Embryonic facial prominence (tissue), 1 donor: ENCODE measurements at regions not wholly inside any gene's neighbourhood (a gene's known extent, or its start where the extent isn't known, plus 50 kb on each side); places are given as distances from the start of the nearest gene placed in this dataset.

Experiments used
- DNase-seq: peaks from one replicate; pipeline ENCODE4 v3.0.0-alpha.2; 2016; ENCODE audit errors: extremely low spot score

DNA sequence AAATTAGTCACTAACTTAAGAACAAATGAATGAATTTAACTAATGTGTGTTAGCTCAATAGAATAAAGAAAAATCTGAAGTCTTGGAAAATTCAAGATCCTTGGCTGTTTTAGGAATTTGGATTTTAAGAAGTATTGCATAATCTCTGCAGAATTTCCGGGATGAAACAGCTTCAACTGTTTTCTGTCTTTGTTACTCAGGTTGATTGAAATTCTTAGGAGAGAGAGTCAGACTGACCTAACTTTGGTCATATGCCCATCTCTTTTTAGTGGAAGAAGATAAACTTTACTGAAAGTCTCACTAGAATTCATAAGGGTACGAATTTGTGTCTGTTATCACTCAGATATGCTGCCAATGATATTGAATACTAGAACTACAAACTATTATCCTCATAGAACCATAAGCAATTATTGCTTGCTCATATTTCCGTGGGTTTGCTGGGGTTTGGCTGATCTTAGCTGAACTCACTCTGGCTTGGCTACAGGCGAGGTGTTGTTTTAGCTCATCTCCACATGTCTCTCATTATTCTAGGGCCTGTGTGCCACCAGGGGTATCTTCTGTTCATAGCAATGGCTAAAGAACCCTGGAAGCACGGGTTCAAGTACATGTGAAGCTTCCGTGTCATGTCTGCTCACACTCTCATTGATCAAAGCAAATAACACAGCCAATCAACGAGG is 257.4 kb upstream of the NOVA1 start:
- no peak for DNase-seq

DNA sequence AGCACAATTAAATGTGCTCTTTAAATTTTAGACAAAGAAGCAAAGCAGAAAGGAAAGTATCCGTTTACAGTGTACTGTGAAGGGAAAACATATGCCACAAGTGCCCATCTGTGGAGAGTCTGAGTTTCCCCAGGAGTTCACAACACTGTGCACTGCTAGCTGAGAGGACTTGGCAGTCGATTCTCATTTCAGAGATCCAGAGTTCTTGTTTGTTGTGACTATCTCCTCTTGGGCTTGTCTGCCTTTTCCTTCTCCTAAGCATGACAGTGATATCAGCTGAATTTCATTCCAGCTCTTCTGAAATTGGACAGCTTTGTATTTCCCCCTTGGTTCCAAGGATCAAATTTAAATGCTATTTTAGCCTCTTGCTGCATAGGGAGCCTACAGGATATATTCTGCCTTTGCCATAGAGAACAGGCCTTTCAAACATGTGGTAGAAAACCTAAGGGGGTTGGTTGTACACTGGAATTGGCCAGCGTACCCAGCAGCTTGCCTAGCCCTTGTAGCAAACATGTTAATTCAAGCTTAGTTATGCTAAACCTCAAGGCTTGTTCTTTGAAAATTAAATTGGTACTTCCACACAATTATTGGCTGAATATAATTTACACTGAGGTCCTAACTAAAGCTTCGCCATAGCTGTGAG is 259.2 kb upstream of the NOVA1 start:
- DNase-seq, result no peak

DNA sequence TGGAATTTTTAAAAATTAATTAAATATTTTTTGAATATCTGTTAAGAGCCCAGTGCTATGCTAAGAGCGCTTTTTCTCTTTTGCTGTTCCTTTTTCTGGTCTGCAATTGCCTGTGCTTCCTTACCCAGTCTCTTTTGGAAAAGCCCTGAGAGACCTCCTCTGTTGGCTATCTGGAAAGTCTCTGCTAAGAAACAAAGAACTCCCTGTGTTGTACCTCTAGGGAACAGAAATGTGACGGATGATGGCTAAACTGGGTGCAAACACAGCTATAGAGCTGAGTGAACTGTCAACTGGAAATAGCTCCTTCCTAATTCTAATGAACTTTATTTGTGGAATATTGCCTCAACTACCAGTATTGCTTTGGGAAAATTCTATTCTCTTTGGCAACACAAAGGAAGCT is 261.6 kb upstream of the NOVA1 start:
- DNase-seq, result no peak

DNA sequence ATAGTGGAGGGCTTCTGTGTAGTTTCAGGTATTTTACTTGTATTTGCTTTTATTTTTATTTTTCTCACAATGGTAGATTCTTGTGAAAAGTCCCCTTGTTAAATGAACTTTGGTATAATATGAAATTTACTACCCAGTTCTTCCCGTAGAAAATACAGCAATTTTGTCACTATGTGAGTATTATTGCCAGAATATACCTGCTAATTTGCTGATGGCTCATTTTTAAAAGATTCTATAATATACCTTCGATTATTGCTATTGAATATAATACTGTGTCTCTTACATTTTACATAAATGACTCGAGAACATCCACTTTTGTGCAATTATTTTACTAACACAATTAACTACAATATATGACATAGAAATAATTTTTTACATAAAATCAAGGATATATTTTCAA is 262.3 kb upstream of the NOVA1 start:
- DNase-seq, result no peak

DNA sequence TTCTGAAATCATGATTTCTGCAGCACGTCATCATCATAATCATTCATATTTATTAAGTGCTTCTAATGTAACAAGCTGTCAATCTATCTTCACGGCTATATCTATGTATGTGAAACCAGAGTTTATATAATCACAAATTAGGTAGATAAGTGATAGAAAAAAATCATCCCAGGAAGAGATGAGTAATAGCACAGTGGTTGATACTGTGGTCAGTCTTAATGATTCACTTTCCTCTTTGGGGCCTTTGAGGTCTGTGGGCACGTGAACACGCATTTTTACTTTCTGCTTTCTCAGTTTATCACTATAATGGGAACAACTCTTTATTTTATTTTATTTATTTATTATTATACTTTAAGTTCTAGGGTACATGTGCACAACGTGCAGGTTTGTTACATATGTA is 265.9 kb upstream of the NOVA1 start:
- DNase-seq, result no peak

DNA sequence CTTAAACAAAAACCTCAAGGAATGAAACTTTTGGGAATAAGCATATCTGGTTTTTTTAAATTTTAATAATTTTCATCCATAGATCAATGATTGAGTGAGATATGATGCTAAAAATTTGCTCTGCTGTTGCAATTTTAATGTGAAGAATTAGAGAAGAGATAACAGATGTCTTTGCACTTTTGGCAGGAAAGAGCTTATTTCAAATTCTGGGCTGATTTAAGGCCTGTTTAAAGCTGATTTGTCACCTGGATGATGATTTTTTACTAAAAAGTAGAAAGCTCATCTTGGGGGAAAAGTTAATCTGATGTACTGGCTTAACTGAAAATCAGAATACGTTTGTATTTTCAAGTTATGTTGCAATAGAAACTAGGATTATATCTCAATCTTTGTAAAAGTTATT is 268.9 kb upstream of the NOVA1 start:
- DNase-seq, result no peak

DNA sequence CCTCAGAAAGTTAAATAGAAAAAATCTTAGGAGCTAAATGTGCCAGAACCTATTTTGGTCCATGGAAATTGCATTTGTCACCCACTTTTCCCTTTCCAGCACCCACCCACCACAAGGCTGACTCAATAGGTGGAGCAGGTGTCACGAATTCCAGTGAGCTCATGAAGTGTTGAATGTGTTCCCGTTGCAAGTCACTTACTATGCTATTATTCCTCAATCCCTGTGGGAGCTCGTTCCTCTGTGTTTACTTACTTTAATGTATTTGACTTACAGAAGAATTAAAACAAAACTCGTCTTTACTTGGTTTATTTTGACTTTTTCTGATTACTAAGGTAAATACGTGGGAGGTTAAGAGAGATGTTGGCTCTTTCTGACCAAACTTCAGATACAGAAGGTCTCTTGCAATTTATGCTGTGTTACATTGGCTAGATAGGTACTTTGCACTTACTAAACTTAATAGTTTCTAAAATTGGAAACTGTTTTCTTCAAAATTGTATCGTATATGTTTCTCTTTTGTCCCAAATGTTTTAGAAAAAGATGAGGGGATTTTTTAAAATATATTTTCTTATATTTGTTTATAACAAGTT is 269.4 kb upstream of the NOVA1 start:
- DNase-seq, result no peak

DNA sequence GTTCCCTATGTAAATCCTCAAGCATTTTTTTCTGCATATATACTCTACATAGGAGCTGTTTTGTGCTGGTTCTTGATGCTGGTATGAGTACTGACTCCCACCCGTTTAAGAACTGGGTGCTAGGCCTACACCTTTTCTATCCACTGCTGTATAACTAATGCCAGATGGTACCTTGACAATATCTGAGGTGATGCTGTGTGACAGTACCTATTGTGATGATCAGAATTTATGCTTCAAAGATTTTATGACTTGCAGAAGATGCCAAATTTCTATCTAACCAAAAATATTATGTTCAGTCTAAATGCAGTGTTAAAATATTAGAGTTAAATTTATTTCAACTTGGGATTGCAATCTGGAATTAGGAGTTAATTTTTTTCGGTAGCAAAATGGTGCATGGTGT is 272.3 kb upstream of the NOVA1 start:
- no peak for DNase-seq

DNA sequence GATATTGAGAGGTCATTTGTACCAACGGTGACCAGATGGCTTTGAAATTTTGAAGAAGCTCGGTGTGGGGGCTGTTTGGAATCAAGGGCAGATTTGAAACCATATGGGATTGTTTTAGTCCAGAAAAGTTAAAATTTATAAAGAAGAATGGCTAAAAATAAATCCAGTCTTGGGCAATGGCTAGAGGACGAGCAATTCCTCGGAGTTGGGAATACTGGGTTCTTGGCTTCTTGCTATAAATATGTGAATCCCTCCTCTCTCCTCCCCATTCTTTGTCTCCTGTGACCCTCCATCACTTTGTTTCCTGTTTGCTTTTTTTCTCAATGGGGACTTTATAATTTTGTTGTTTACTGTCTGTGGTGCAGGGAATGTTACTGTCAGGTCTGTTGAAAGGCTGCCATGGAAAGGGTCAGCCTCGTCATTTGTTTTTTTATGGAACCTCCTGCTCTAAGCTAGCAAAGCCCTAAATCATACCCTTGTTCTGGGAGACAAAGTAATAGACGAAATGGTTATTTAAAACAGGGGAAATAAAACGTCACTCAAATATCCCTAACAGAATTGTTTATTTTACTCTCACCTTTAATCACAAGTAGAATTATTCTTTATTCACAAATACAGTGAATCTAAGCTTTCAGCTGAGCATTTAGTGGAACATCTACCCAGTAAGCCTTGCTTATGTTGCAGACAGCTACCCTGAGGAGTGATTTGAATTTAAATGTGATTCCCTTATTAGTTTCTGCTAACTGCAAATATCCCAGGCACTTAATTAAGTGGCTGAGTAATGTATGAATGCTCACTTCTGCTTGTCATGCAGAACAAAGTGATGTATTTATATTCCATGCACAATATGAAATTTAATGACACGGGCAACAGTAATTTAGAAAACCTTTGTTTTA is 273.1 kb upstream of the NOVA1 start:
- DNase-seq, result no peak

DNA sequence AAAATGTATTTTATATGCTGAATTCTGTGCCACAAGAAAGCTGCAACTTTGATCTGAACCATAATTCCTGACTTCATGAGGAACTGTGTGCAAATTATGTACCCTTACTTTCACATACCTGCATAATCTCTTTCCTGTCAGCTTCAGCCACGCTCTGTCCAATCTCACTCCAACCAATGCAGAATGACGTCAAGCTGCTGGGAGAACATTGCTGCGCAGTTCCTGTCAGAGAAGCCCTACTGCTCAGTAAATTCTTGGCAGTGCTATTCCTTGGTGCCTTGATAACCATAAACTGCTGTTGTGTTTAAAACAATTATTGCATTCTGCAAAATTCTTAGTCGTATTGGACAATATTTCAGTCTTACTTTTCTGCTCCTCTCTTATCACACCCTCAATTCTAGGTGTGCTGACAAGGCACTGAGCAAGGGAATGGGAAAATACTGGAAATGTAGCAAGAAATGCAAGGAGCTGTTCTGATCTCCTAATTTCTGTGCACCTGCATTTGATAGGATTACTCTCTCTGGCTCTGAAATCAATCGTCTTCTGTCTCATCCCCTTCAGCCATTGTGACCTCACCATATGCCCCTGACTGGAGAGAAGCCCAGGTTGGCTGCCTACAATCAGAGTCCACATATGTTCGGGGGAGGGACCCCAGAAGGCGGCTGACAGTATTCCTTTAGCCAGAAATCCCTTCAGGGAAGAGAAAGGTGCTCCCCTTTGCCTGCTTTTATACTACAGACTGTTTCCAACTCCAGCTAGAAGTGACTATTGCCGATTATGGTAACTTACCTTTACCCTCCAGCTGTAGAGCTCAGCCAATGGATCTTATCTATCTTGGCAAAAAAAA is 274.9 kb upstream of the NOVA1 start:
- DNase-seq, result no peak

DNA sequence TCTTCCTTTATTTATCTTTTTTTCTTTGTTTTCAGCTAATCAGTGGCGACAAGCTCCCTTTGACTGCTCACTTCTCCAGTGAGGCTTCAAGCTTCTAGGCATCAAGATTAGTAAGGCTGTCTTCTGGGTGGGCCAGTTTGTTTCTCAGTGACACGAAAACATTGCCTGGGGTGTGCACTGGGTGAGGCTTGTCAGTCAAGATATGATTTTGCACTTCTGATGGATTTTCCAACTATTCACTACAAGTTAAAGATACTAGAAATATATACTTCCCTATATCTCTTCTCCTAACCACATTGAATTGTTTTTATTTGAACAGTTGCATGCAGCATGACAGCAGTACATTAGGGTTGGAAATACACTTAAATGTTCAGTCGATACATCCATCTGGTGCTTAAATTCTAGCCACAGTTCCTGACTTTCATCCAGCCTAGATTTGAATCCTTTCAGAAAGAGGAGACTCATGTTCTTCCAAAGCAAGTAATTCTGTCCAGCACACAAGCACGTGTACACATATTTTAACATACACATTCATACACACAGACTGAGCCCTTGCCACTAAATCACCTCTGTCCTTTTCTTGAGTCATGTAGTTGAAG is 275.6 kb upstream of the NOVA1 start:
- no peak for DNase-seq

DNA sequence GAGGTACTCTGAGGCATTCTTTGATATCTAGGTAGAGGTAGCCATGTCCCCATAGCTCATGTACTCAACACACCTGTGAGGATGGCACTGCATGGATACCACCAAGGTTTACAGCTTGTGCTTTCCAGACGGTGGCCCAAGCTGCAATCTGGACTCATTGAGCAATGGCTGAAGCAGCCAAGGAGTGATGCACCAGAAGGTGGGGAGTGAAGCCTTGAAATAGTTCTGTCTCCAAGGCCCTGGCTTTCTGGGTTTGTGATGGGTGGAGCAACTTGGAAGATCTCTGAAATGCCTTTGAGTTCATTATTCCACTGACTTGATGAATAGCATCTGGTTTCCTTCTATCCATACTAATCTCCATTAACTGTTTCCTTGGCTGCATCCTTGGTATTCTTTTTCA is 290.0 kb upstream of the NOVA1 start:
- no peak for DNase-seq

DNA sequence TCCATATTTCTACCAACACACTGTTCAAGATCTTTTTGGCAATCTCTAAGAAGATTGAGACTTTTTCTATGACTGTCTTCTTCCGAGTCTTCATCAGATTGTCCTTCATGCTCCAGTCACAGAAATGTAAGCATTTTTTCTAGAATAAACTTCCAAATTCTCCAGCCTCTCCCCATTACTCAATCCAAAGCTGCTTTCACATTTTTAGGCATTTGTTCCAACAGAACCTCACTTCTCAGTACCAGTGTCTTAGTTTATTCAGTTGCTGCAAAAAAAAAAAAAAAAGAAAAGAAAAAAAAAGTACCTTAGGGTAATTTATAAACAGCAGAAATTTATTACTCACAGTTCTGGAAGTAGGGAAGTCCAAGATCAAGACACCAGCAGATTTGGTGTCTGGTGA is 290.8 kb upstream of the NOVA1 start:
- no peak for DNase-seq

DNA sequence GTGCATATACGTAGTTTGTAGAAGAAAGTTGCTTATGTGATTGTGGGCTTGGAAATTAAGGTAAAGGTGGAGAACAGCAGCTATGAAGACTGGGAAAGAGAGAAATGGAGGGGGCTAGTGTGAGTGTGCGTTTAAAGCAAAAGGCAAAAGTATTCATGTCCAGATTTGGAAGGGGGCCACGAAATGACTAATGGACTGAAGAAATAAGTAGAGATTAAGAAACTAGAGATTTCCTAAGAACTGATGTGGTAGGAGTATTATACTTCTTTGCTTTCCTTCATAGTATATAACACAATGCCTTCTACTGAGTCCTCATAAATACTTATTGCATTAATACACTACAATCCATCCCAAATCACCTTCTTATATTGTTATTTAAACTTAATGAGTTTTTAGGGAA is 298.6 kb upstream of the NOVA1 start:
- no peak for DNase-seq

DNA sequence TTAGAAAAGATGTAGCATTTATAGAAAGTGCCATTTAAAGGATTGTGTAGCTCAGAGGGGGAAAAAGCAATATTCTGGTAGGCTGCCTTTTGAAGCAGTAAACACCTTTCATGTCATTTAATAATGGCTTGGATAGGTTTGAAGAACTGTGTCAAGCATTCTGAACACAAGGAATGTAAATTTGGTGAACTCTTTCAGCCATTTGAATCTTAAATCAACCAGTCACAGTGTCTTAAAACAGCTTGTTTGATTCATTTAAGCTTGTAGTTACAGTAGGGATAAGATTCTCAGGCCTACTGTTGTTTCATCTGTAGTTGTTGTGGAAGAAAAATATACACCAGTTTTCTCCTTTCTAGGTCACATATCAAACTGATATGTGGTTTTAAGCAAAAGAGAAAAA is 299.4 kb upstream of the NOVA1 start:
- no peak for DNase-seq

DNA sequence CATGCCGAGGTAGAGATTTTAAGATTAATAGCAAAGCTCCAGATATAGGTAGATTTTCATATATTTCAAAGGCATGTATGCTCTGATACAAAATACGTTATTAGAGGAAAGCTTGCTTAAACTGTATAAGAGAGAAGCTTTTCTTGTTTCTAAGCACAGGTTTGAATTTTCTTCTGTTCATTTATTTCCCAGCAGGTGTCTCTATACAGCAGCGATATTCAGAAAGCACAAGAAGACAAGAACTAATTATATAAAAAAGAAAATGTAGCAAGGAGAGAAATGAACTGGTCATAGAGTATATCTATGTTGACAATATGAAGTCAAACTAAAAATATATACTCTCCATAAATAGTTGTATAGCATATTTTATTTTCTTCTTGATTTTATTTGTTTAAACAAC is 307.4 kb upstream of the NOVA1 start:
- DNase-seq, result no peak

DNA sequence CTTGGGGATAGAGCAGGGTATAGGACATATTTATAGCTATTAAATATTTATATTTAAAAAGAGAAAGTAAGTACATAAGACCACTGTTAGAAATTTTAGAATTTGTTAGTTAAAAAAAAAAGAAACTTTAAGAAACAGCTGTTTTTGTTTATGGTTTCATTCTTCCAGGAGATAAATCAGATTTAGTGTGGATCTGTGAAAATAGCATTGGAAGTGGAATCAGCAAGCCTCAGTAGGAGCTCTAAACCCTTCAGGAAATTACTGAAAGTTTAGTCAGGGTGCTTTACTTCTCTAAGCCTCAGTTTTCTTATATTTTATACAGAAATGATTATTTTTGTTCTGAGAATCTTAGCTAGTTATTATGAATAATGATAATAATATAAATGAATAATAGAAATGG is 316.0 kb upstream of the NOVA1 start:
- no peak for DNase-seq

DNA sequence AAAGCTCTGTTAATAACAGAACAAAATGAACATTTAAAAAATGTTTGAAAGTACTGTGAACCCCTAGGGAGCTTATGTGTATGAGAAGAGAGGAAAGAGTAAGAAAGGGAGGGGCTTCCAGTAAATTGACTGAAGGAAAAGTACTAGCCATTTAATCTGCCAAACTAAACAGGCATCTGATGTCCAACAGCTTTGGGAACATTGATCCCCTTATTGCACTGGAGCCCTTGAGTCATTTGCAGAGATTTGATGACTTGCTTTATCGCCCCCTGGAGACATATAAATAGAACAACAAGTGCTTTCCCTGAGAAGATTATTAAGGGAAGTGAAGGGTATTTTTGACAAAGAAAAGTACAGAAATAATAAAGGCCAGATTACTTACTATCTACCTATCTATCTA is 319.3 kb upstream of the NOVA1 start:
- no peak for DNase-seq

DNA sequence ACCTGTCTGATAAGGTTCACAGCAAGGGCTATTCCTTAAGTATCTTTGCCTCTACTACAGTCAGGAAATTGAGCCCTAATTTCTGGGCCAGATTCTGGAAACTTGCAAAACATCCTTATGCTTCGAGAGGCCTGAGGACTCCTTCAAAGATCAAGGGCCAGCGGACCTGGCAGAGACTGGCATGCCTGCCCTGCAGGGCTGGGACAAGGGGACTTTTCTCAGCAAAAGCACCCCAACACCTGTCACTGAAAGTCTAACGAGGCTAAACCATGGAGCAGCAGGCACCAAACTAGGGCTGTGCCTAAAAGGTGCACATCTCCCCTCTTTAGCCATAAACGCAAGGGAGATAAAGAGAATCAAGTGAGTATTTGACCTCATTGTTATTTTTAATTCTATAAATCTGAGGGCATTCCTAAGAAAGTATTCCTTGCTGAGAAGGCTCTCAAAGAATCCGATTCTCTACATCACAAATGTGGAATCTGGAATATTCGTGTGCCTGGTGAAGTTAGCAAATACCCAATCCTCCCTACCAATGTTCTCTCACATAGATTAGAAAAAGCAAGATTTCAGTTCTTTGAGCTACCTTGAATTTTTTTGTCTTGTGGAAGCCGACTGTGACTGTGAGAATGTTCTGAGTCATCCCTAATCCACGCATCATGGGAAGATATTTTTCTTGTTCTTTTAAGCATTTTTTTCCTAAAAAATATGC is 328.2 kb upstream of the NOVA1 start:
- no peak for DNase-seq

DNA sequence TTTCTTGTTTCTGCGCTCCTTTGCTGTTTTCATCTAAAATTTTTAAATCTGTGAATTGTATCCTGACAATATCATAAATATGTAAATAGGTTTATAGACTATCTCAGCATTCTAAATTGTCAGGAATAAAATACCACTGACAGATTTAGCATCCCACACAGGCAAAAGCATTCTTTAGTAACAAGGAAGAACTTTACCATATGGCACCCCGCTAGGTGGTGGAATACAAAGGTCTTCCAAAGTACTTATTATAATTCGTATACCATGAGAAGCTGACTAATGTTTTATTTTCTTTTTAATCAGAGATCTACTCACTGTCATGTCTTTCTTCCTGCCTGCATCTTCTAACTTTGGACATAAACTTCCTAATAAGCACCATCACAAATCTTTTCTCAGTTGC is 328.8 kb upstream of the NOVA1 start:
- no peak for DNase-seq

DNA sequence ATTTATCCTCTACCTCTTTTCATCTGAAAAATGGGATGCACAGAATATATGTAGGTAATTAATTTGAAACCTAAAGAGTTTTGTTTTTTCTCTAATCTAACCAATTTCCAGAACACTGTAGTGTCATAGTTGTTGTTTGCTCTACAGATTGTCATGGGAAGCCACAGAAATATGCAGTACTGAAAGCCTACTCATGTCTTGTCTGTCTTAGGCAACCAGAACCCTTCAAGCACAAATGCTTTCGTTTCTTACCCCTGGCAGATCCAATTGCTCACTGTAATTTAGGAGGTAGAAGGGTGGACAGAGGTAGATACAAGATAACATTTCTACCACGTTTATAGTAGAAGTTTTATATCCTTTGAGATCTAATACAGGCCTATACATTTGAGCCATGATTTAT is 330.2 kb upstream of the NOVA1 start:
- DNase-seq, result no peak
